ENCODE measurements at regions not wholly inside any gene's neighbourhood (a gene's known extent, or its start where the extent isn't known, plus 50 kb on each side); places are given as distances from the start of the nearest gene placed in this dataset.

- DNase-seq, result no peak
These were observed 277.6 kb upstream of the ZC3H12C start for GRCh38 chr11:109815500-109816150.

GRCh38 chr11:109818290-109818689 is 274.9 kb upstream of the ZC3H12C start:
- DNase-seq, result no peak

GRCh38 chr11:109819410-109819809 is 273.8 kb upstream of the ZC3H12C start:
- no peak for DNase-seq

GRCh38 chr11:109821511-109821910 is 271.7 kb upstream of the ZC3H12C start:
- DNase-seq, result no peak

- DNase-seq, result no peak
These were observed 270.6 kb upstream of the ZC3H12C start for GRCh38 chr11:109822436-109823102.

GRCh38 chr11:109828387-109828786 is 264.8 kb upstream of the ZC3H12C start:
- no peak for DNase-seq

- no peak for DNase-seq
These were observed 255.2 kb upstream of the ZC3H12C start for GRCh38 chr11:109838026-109838425.

- DNase-seq, result no peak
These were observed 247.8 kb upstream of the ZC3H12C start for GRCh38 chr11:109845437-109845836.

- no peak for DNase-seq
These were observed 245.6 kb upstream of the ZC3H12C start for GRCh38 chr11:109847621-109848020.

- no peak for DNase-seq
These were observed 244.1 kb upstream of the ZC3H12C start for GRCh38 chr11:109849051-109849450.

GRCh38 chr11:109849946-109850345 is 243.2 kb upstream of the ZC3H12C start:
- DNase-seq, result no peak

GRCh38 chr11:109851780-109852390 is 241.3 kb upstream of the ZC3H12C start:
- no peak for DNase-seq

GRCh38 chr11:109853156-109853776 is 239.9 kb upstream of the ZC3H12C start:
- no peak for DNase-seq

- DNase-seq, result no peak
These were observed 238.5 kb upstream of the ZC3H12C start for GRCh38 chr11:109854731-109855130.

- no peak for DNase-seq
These were observed 236.3 kb upstream of the ZC3H12C start for GRCh38 chr11:109856928-109857327.

GRCh38 chr11:109857637-109858036 is 235.6 kb upstream of the ZC3H12C start:
- DNase-seq, result no peak

GRCh38 chr11:109858152-109858551 is 235.0 kb upstream of the ZC3H12C start:
- DNase-seq, result no peak

GRCh38 chr11:109859045-109859724 is 234.0 kb upstream of the ZC3H12C start:
- no peak for DNase-seq

GRCh38 chr11:109862835-109863234 is 230.4 kb upstream of the ZC3H12C start:
- no peak for DNase-seq

GRCh38 chr11:109864151-109864661 is 229.0 kb upstream of the ZC3H12C start:
- DNase-seq, result no peak

GRCh38 chr11:109864834-109865547 is 228.2 kb upstream of the ZC3H12C start:
- DNase-seq, result no peak

GRCh38 chr11:109865548-109866186 is 227.5 kb upstream of the ZC3H12C start:
- DNase-seq, result no peak

All from activated naive CD4-positive, alpha-beta T cell treated with Interleukin-2 at 50 U/mL for 16 hours (primary cell).